ENCODE measurements at regions not wholly inside any gene's neighbourhood (a gene's known extent, or its start where the extent isn't known, plus 50 kb on each side); places are given as distances from the start of the nearest gene placed in this dataset.

- Histone ChIP-seq H3K27me3 (no peaks in the 10 kb centered on the region), H3K4me3 (no peak overlapping the region), H3K9ac (ENCODE audit: low read depth in 2 of 2, low read length in 2 of 2) (no peak overlapping the region), H3K27ac (no peak overlapping the region), H3K36me3 (no peaks in the 10 kb centered on the region), H3K4me1 (no peaks in the 10 kb centered on the region), H3K9me3 (no peaks in the 10 kb centered on the region)
- no peak for TF ChIP-seq CTCF (IDR thresholded peaks at IDR 0.05)
- intact Hi-C loops (cut with DNase I), result loop anchor here (10.0 kb wide), 1 partner anchor 195 kb away; no protein-coding TSS in a partner anchor
- no peak for DNase-seq
Observed at GRCh38 chr6:33959661-33960344, 156.0 kb upstream of the MLN start.

GRCh38 chr6:33959329-33959651 lies 155.5 kb upstream of the MLN start:
- Histone ChIP-seq H3K36me3 (no peaks in the 10 kb centered on the region), H3K9ac (ENCODE audit: low read depth in 2 of 2, low read length in 2 of 2) (no peak overlapping the region), H3K4me3 (no peak overlapping the region), H3K4me1 (no peaks in the 10 kb centered on the region), H3K9me3 (no peaks in the 10 kb centered on the region), H3K27ac (no peak overlapping the region), H3K27me3 (no peaks in the 10 kb centered on the region)
- no peak for TF ChIP-seq CTCF (IDR thresholded peaks at IDR 0.05)
- intact Hi-C loops (cut with DNase I), result no loop called here
- no peak for DNase-seq

GRCh38 chr6:33958526-33959328 lies 154.9 kb upstream of the MLN start:
- peak; percentile 43 for DNase-seq

GRCh38 chr6:33957892-33958525 lies 154.2 kb upstream of the MLN start:
- intact Hi-C loops (cut with DNase I), result no loop called here
- Histone ChIP-seq H3K27ac (no peak overlapping the region), H3K36me3 (no peaks in the 10 kb centered on the region), H3K4me1 (no peaks in the 10 kb centered on the region), H3K9ac (ENCODE audit: low read depth in 2 of 2, low read length in 2 of 2) (no peak overlapping the region), H3K27me3 (no peaks in the 10 kb centered on the region), H3K9me3 (no peaks in the 10 kb centered on the region), H3K4me3 (no peak overlapping the region)
- TF ChIP-seq CTCF (IDR thresholded peaks at IDR 0.05), result no peak
- no peak for DNase-seq

More at GRCh38 chr6:33958526-33959328, 154.9 kb upstream of the MLN start:
- Histone ChIP-seq H3K27me3 (no peaks in the 10 kb centered on the region), H3K9ac (ENCODE audit: low read depth in 2 of 2, low read length in 2 of 2) (no peak overlapping the region), H3K4me1 (no peaks in the 10 kb centered on the region), H3K27ac (no peak overlapping the region), H3K36me3 (no peaks in the 10 kb centered on the region), H3K9me3 (no peaks in the 10 kb centered on the region), H3K4me3 (no peak overlapping the region)
- TF ChIP-seq CTCF (IDR thresholded peaks at IDR 0.05), result no peak
- intact Hi-C loops (cut with DNase I), result no loop called here

- Histone ChIP-seq H3K27me3 (no peaks in the 10 kb centered on the region), H3K9me3 (no peaks in the 10 kb centered on the region), H3K4me3 (no peak overlapping the region), H3K4me1 (no peaks in the 10 kb centered on the region), H3K27ac (no peak overlapping the region), H3K9ac (ENCODE audit: low read depth in 2 of 2, low read length in 2 of 2) (no peak overlapping the region), H3K36me3 (no peaks in the 10 kb centered on the region)
- TF ChIP-seq CTCF (IDR thresholded peaks at IDR 0.05), result no peak
- no peak for DNase-seq
- intact Hi-C loops (cut with DNase I), result no loop called here
Observed at GRCh38 chr6:33957131-33957891, 153.5 kb upstream of the MLN start.
